MM.1S (cell line): ENCODE measurements at regions not wholly inside any gene's neighbourhood (a gene's known extent, or its start where the extent isn't known, plus 50 kb on each side); places are given as distances from the start of the nearest gene placed in this dataset.

Source experiments
- CTCF ChIP-seq: fragments of 300-600 bp; sonication (generic); IDR thresholded peaks from 2 replicates; pipeline ENCODE4 v1.5.1; 2016; ENCODE audit warnings: antibody characterized with exemption, low read length, mixed read lengths
- EZH2 ChIP-seq: fragments of 300-600 bp; sonication (generic); optimal IDR thresholded peaks from 2 replicates; pipeline ENCODE3; 2017; ENCODE audit warnings: low read depth, mild to moderate bottlenecking, antibody characterized with exemption, low read length, mixed read lengths
- EZH2phosphoT487 ChIP-seq: fragments of 300-600 bp; sonication (generic); IDR thresholded peaks from 2 replicates; pipeline ENCODE4 v1.6.1; 2018; ENCODE audit warnings: antibody characterized with exemption, low read length

GRCh38 chr12:127779301-127780045 is 487.5 kb upstream of the TMEM132C start:
- TF ChIP-seq CTCF: no peak
- TF ChIP-seq EZH2phosphoT487: no peak
- no peak for TF ChIP-seq EZH2
